DOHH2 (cell line): ENCODE measurements at regions not wholly inside any gene's neighbourhood (a gene's known extent, or its start where the extent isn't known, plus 50 kb on each side); places are given as distances from the start of the nearest gene placed in this dataset.

Experiments
- H3F3A ChIP-seq: fragments of 200-600 bp; sonication (generic), shearing (Covaris generic); 2 replicates; pipeline ENCODE4 v1.6.0; 2016; ENCODE audit warnings: antibody characterized with exemption, mild to moderate bottlenecking; ENCODE audit not compliant: control insufficient read depth, insufficient read depth
- H3K27ac ChIP-seq: fragments of 200-600 bp; sonication (generic); 2 replicates; pipeline ENCODE4 v1.5.1; 2014; ENCODE audit warnings: low read depth, mild to moderate bottlenecking, low read length, moderate library complexity
- H3K27me3 ChIP-seq: fragments of 200-600 bp; sonication (generic); 2 replicates; pipeline ENCODE4 v1.6.1; 2014; ENCODE audit warnings: mild to moderate bottlenecking, low read length, mixed read lengths; ENCODE audit not compliant: control insufficient read depth
- H3K36me3 ChIP-seq: fragments of 200-600 bp; sonication (generic); 2 replicates; pipeline ENCODE4 v1.6.1; 2014; ENCODE audit warnings: mild to moderate bottlenecking, low read length, moderate library complexity, mixed read lengths; ENCODE audit not compliant: control insufficient read depth
- H3K4me1 ChIP-seq: fragments of 200-600 bp; sonication (generic); 2 replicates; pipeline ENCODE4 v1.6.1; 2014; ENCODE audit warnings: mild to moderate bottlenecking, low read length, mixed read lengths; ENCODE audit not compliant: control insufficient read depth
- H3K4me2 ChIP-seq: fragments of 200-600 bp; sonication (generic); 2 replicates; pipeline ENCODE4 v1.6.0; 2014; ENCODE audit warnings: mild to moderate bottlenecking, low read length, moderate library complexity
- H3K4me3 ChIP-seq: fragments of 200-600 bp; sonication (generic); 2 replicates; pipeline ENCODE4 v1.5.1; 2014; ENCODE audit warnings: mild to moderate bottlenecking, low read length, mixed read lengths
- H3K79me2 ChIP-seq: fragments of 200-600 bp; sonication (generic); 2 replicates; pipeline ENCODE4 v1.6.1; 2014; ENCODE audit warnings: mild to moderate bottlenecking, low read length, mixed read lengths; ENCODE audit not compliant: control insufficient read depth
- H3K9me2 ChIP-seq: fragments of 200-600 bp; sonication (generic); replicated peaks from 2 replicates; pipeline ENCODE4 v1.6.1; 2014; ENCODE audit warnings: mild to moderate bottlenecking, low read length, mixed read lengths; ENCODE audit not compliant: control insufficient read depth
- H3K9me3 ChIP-seq: fragments of 200-600 bp; sonication (generic); 2 replicates; pipeline ENCODE4 v1.6.1; 2014; ENCODE audit warnings: antibody characterized with exemption, low read length, mixed read lengths; ENCODE audit not compliant: control insufficient read depth, insufficient read depth
- H4K20me1 ChIP-seq: fragments of 200-600 bp; sonication (generic); 2 replicates; pipeline ENCODE4 v1.6.0; 2014; ENCODE audit warnings: low read depth, mild to moderate bottlenecking, antibody characterized with exemption, low read length, moderate library complexity; ENCODE audit not compliant: control insufficient read depth, insufficient read depth
- CTCF ChIP-seq: fragments of 200-600 bp; sonication (generic); IDR thresholded peaks from one replicate; pipeline ENCODE4 v1.5.1; 2014; ENCODE audit warnings: antibody characterized with exemption, mild to moderate bottlenecking, low read depth, low read length; ENCODE audit not compliant: poor library complexity, severe bottlenecking
- EZH2phosphoT487 ChIP-seq: fragments of 200-600 bp; sonication (generic); IDR thresholded peaks from 2 replicates; pipeline ENCODE4 v1.6.1; 2017; ENCODE audit warnings: borderline replicate concordance, mild to moderate bottlenecking, antibody characterized with exemption, low read length, moderate library complexity, mixed read lengths

DNA sequence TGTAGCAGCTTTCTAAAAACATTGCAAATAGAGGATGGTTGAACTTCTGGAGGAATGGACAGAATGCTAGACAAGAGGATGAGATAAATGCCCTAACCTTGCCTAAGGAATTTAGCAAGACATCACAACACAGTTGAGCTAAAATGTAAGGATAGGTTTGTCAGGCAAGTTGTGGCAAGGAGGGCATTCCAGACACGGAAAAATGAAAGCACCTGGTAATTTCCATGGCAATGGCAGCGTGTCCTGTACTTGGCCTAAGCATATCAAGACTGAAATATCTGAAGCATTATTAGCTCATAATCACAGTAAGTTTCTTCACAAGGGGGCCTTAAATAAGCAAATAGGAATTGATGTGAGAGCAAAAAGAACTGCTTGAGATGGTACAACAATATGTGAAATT, 105.1 kb upstream of the USP25 start:
- no peak overlapping the region for H3K4me2 ChIP-seq
- no peaks in the 10 kb centered on the region for H3K79me2 ChIP-seq
- no peak overlapping the region for H3K27ac ChIP-seq
- H3K27me3 ChIP-seq = no peaks in the 10 kb centered on the region
- H3F3A ChIP-seq = no peaks in the 10 kb centered on the region
- TF ChIP-seq CTCF (no peak), EZH2phosphoT487 (no peak)
- no peaks in the 10 kb centered on the region for H3K4me1 ChIP-seq
- no peaks in the 10 kb centered on the region for H3K9me2 ChIP-seq
- no peaks in the 10 kb centered on the region for H3K9me3 ChIP-seq
- H3K36me3 ChIP-seq = no peaks in the 10 kb centered on the region
- no peaks in the 10 kb centered on the region for H4K20me1 ChIP-seq
- H3K4me3 ChIP-seq = no peak overlapping the region

- Histone ChIP-seq H3K27me3 (no peaks in the 10 kb centered on the region), H4K20me1 (no peaks in the 10 kb centered on the region), H3K4me3 (no peak overlapping the region), H3F3A (no peaks in the 10 kb centered on the region), H3K4me2 (no peak overlapping the region), H3K79me2 (no peaks in the 10 kb centered on the region), H3K27ac (no peak overlapping the region), H3K36me3 (no peaks in the 10 kb centered on the region), H3K4me1 (no peaks in the 10 kb centered on the region), H3K9me2 (no peaks in the 10 kb centered on the region), H3K9me3 (no peaks in the 10 kb centered on the region)
- TF ChIP-seq CTCF = no peak
- TF ChIP-seq EZH2phosphoT487 = no peak
Measured at GRCh38 chr21:15625363-15625762, 104.4 kb upstream of the USP25 start.

GRCh38 chr21:15626031-15626430, 103.8 kb upstream of the USP25 start:
- H4K20me1 ChIP-seq = no peaks in the 10 kb centered on the region

More at GRCh38 chr21:15626031-15626430, 103.8 kb upstream of the USP25 start:
- H3K9me3 ChIP-seq = no peaks in the 10 kb centered on the region
- TF ChIP-seq CTCF (no peak), EZH2phosphoT487 (no peak)
- H3K36me3 ChIP-seq = no peaks in the 10 kb centered on the region
- H3K79me2 ChIP-seq = no peaks in the 10 kb centered on the region
- H3K27ac ChIP-seq = no peak overlapping the region
- no peaks in the 10 kb centered on the region for H3F3A ChIP-seq
- H3K4me3 ChIP-seq = no peak overlapping the region
- H3K27me3 ChIP-seq = no peaks in the 10 kb centered on the region
- H3K4me1 ChIP-seq = no peaks in the 10 kb centered on the region
- no peak overlapping the region for H3K4me2 ChIP-seq
- no peaks in the 10 kb centered on the region for H3K9me2 ChIP-seq
